IMR-90 (cell line): ENCODE measurements at regions not wholly inside any gene's neighbourhood (a gene's known extent, or its start where the extent isn't known, plus 50 kb on each side); places are given as distances from the start of the nearest gene placed in this dataset.

Experiments used
- ATAC-seq: fragments of 200-7000 bp; cut with Tn5 transposase; 2 replicates; pipeline ENCODE4 v1.9.1; 2020; ENCODE audit warnings: low read depth, mild to moderate bottlenecking, moderate library complexity
- BruUV-seq: library from RNA; stranded (reverse); fragments of 400-500 nt; replicated peaks from 2 replicates; lab custom pipeline; 2021; lab: Mats Ljungman, UMichigan
- CTCF ChIA-PET: fragments of 300-600 bp; formaldehyde crosslinking; extraction: SDS; loops from one replicate; lab custom pipeline; 2021; ENCODE audit warnings: antibody characterized with exemption; lab: Yijun Ruan, JAX
- POLR2A ChIA-PET: fragments of 300-600 bp; sonication (Branson Sonifier 250); formaldehyde crosslinking; loops from one replicate; lab custom pipeline; 2022; ENCODE audit warnings: antibody characterized with exemption; ENCODE audit not compliant: unreplicated experiment; lab: Charles Lee
- DNase-seq: peaks from one replicate; pipeline ENCODE4 v3.0.0; 2013
- H2AFZ ChIP-seq: replicated peaks from 2 replicates; pipeline ENCODE3; 2013; ENCODE audit warnings: low read length, mild to moderate bottlenecking; ENCODE audit not compliant: poor library complexity
- H2AK5ac ChIP-seq: 2 replicates; pipeline ENCODE4 v1.6.1; 2013; ENCODE audit warnings: low read depth, low read length, inconsistent platforms
- H2AK9ac ChIP-seq: replicated peaks from 2 replicates; pipeline ENCODE3; 2013; ENCODE audit warnings: mild to moderate bottlenecking, low read depth, low read length, moderate library complexity; ENCODE audit not compliant: poor library complexity
- H2BK120ac ChIP-seq: 2 replicates; pipeline ENCODE4 v1.6.1; 2013; ENCODE audit warnings: low read depth, low read length, inconsistent platforms
- H2BK15ac ChIP-seq: 3 replicates; pipeline ENCODE4 v1.6.1; 2013; ENCODE audit warnings: low read depth, low read length, inconsistent platforms
- H2BK20ac ChIP-seq: 2 replicates; pipeline ENCODE4 v1.6.1; 2013; ENCODE audit warnings: low read depth, mild to moderate bottlenecking, inconsistent platforms, low read length, moderate library complexity
- H2BK5ac ChIP-seq: 2 replicates; pipeline ENCODE4 v1.6.1; 2013; ENCODE audit warnings: mild to moderate bottlenecking, low read depth, low read length, inconsistent platforms; ENCODE audit not compliant: poor library complexity, severe bottlenecking
- H3K14ac ChIP-seq: replicated peaks from 2 replicates; pipeline ENCODE4 v1.6.1; 2013; ENCODE audit warnings: low read depth, low read length, inconsistent platforms
- H3K18ac ChIP-seq: 2 replicates; pipeline ENCODE4 v1.6.1; 2013; ENCODE audit warnings: low read depth, low read length, control low read depth
- H3K23ac ChIP-seq: 2 replicates; pipeline ENCODE4 v1.6.1; 2013; ENCODE audit warnings: low read depth, low read length, inconsistent platforms
- H3K27ac ChIP-seq: 2 replicates; pipeline ENCODE4 v1.5.1; 2013; ENCODE audit warnings: mild to moderate bottlenecking, control low read depth, low read length; ENCODE audit not compliant: insufficient read depth
- H3K27me3 ChIP-seq: 2 replicates; pipeline ENCODE4 v1.6.1; 2013; ENCODE audit warnings: low read length; ENCODE audit not compliant: control insufficient read depth, insufficient read depth
- H3K36me3 ChIP-seq: 2 replicates; pipeline ENCODE4 v1.6.1; 2013; ENCODE audit warnings: low read length, mixed read lengths; ENCODE audit not compliant: control insufficient read depth, insufficient read depth
- H3K4ac ChIP-seq: 2 replicates; pipeline ENCODE4 v1.6.1; 2013; ENCODE audit warnings: low read depth, low read length, inconsistent platforms
- H3K4me1 ChIP-seq: 2 replicates; pipeline ENCODE4 v1.6.1; 2013; ENCODE audit warnings: low read length, mixed read lengths; ENCODE audit not compliant: control insufficient read depth, insufficient read depth
- H3K4me2 ChIP-seq: 2 replicates; pipeline ENCODE4 v1.6.1; 2013; ENCODE audit warnings: low read depth, mild to moderate bottlenecking, control low read depth, low read length, moderate library complexity
- H3K4me3 ChIP-seq: 2 replicates; pipeline ENCODE4 v1.5.1; 2013; ENCODE audit warnings: low read depth, mild to moderate bottlenecking, control low read depth, low read length, moderate library complexity; ENCODE audit not compliant: insufficient read depth
- H3K56ac ChIP-seq: 2 replicates; pipeline ENCODE4 v1.6.1; 2013; ENCODE audit warnings: low read length, inconsistent platforms; ENCODE audit not compliant: insufficient read depth; ENCODE audit errors: extremely low read depth
- H3K79me1 ChIP-seq, 2 experiments: 2 replicates each; pipeline ENCODE4 v1.6.1; 2013; ENCODE audit warnings: low read length in 2 of 2, inconsistent platforms in 1 of 2, low read depth in 1 of 2
- H3K9ac ChIP-seq: 2 replicates; pipeline ENCODE4 v1.6.1; 2013; ENCODE audit warnings: low read depth, low read length, control low read depth
- H3K9me1 ChIP-seq: 2 replicates; pipeline ENCODE4 v1.6.1; 2013; ENCODE audit warnings: low read length, inconsistent platforms; ENCODE audit not compliant: insufficient read depth
- H3K9me3 ChIP-seq: 2 replicates; pipeline ENCODE4 v1.6.1; 2013; ENCODE audit warnings: low read length; ENCODE audit not compliant: control insufficient read depth, insufficient read depth
- H4K20me1 ChIP-seq: 2 replicates; pipeline ENCODE4 v1.6.1; 2013; ENCODE audit warnings: low read length, inconsistent platforms; ENCODE audit not compliant: insufficient read depth
- H4K5ac ChIP-seq: 2 replicates; pipeline ENCODE4 v1.6.1; 2013; ENCODE audit warnings: mild to moderate bottlenecking, low read depth, low read length, control low read depth
- H4K8ac ChIP-seq, 2 experiments: 2 replicates each; pipeline ENCODE4 v1.6.1; 2013; ENCODE audit warnings: low read depth in 2 of 2, low read length in 2 of 2, control low read depth in 1 of 2, inconsistent platforms in 1 of 2
- H4K91ac ChIP-seq: 2 replicates; pipeline ENCODE4 v1.6.1; 2013; ENCODE audit warnings: low read depth, low read length, inconsistent platforms; ENCODE audit not compliant: insufficient read depth
- CEBPB ChIP-seq: IDR thresholded peaks from 2 replicates; pipeline ENCODE4 v1.6.1; 2012; ENCODE audit warnings: low read depth, low read length, improper control_type of control experiment
- CHD1 ChIP-seq: IDR thresholded peaks from 2 replicates; pipeline ENCODE4 v1.6.1; 2012; ENCODE audit warnings: low read depth, low read length, improper control_type of control experiment
- CTCF ChIP-seq: conservative IDR thresholded peaks from 2 replicates; pipeline ENCODE4 v1.5.1; 2012; ENCODE audit warnings: mild to moderate bottlenecking, low read depth, low read length, improper control_type of control experiment
- ELK1 ChIP-seq: fragments of 150-350 bp; IDR thresholded peaks from 2 replicates; pipeline ENCODE4 v1.6.1; 2016; ENCODE audit warnings: low read depth, mild to moderate bottlenecking, low read length, moderate library complexity, borderline replicate concordance
- FOS ChIP-seq: fragments of 150-350 bp; IDR thresholded peaks from 2 replicates; pipeline ENCODE4 v1.6.1; 2016; ENCODE audit warnings: low read depth, low read length
- MAFK ChIP-seq: IDR thresholded peaks from 2 replicates; pipeline ENCODE4 v1.6.1; 2012; ENCODE audit warnings: low read depth, low read length, improper control_type of control experiment
- MAZ ChIP-seq: IDR thresholded peaks from 2 replicates; pipeline ENCODE4 v1.6.1; 2012; ENCODE audit warnings: low read depth, mild to moderate bottlenecking, low read length, improper control_type of control experiment, moderate library complexity, borderline replicate concordance
- NFE2L2 ChIP-seq: fragments of 150-350 bp; IDR thresholded peaks from 2 replicates; pipeline ENCODE4 v1.6.1; 2016; ENCODE audit warnings: low read depth, mild to moderate bottlenecking, low read length
- POLR2A ChIP-seq: IDR thresholded peaks from 2 replicates; pipeline ENCODE4 v1.6.1; 2012; ENCODE audit warnings: mild to moderate bottlenecking, low read depth, low read length
- RFX5 ChIP-seq: IDR thresholded peaks from 2 replicates; pipeline ENCODE4 v1.8.0; 2012; ENCODE audit warnings: low read depth, mild to moderate bottlenecking, low read length, moderate library complexity
- SMC3 ChIP-seq: fragments of 150-350 bp; IDR thresholded peaks from 2 replicates; pipeline ENCODE4 v1.6.1; 2016; ENCODE audit warnings: low read depth, mild to moderate bottlenecking, antibody characterized with exemption, low read length, moderate library complexity
- USF2 ChIP-seq: fragments of 150-350 bp; IDR thresholded peaks from 2 replicates; pipeline ENCODE4 v1.6.1; 2017; ENCODE audit warnings: mild to moderate bottlenecking, antibody characterized with exemption, low read length, low read depth
- WGBS, 2 experiments: methylation state at CpG; one replicate each; pipeline versions ENCODE4 v1.1.5 to v1.1.7; 2013; ENCODE audit warnings: missing lambda C conversion rate in 2 of 2; ENCODE audit not compliant: insufficient read length in 1 of 2; ENCODE audit errors: extremely low coverage in 2 of 2; 5-methylcytosine and 5-hydroxymethylcytosine counted together
- dilution Hi-C: fragments of 300-500 bp; cut with HindIII; formaldehyde crosslinking; loops from one replicate; pipeline ENCODE4 v1.14.3; 2018; ENCODE audit warnings: low sequenced_read_pairs; ENCODE audit not compliant: unreplicated experiment
- in situ Hi-C: fragments of 300-500 bp; cut with MboI; formaldehyde crosslinking; loops from 3 replicates; pipeline ENCODE4 v1.14.3; 2019; ENCODE audit warnings: low sequenced_read_pairs, inconsistent platforms, mixed read lengths
- intact Hi-C: fragments of 100-400 bp; cut with micrococcal nuclease; formaldehyde crosslinking; loops from 2 replicates; pipeline ENCODE4 v1.10.0; 2022

GRCh38 chr18:51288582-51288981, 91.1 kb upstream of the MEX3C start:
- Histone ChIP-seq H3K56ac (no peak overlapping the region), H3K23ac (no peak overlapping the region), H3K14ac (no peak overlapping the region), H3K79me1 (no peaks in the 10 kb centered on the region), H2BK5ac (no peak overlapping the region), H2AK9ac (no peak overlapping the region), H4K20me1 (no peaks in the 10 kb centered on the region), H3K27me3 (no peaks in the 10 kb centered on the region), H3K18ac (no peak overlapping the region), H3K9ac (no peak overlapping the region), H3K4me3 (no peak overlapping the region), H3K9me1 (no peaks in the 10 kb centered on the region), H3K9me3 (peaks cover 11% of the 10 kb centered on the region), H4K5ac (no peak overlapping the region), H3K27ac (no peak overlapping the region), H3K36me3 (no peaks in the 10 kb centered on the region), H2BK120ac (no peak overlapping the region), H2BK15ac (no peak overlapping the region), H2BK20ac (no peak overlapping the region), H4K8ac (no peak overlapping the region), H2AK5ac (no peak overlapping the region), H3K4ac (no peak overlapping the region), H3K4me2 (no peak overlapping the region), H4K91ac (no peak overlapping the region), H3K4me1 (no peaks in the 10 kb centered on the region), H2AFZ (no peak overlapping the region)
- no peak for ATAC-seq
- TF ChIP-seq USF2 (no peak), NFE2L2 (no peak), CEBPB (no peak), POLR2A (no peak), FOS (no peak), CHD1 (no peak), MAFK (no peak), SMC3 (no peak), CTCF (no peak), RFX5 (no peak), MAZ (no peak), ELK1 (no peak)
- DNase-seq, result no peak
- intact Hi-C loops (no loop called here), in situ Hi-C loops (no loop called here), dilution Hi-C loops (no loop called here)
- no TSS peak for BruUV-seq
- no CpG with 5 or more reads among the region's 3 CpGs for WGBS, 2 experiments
- ChIA-PET CTCF (no interaction called here), POLR2A (no interaction called here)
